ENCODE measurements at regions not wholly inside any gene's neighbourhood (a gene's known extent, or its start where the extent isn't known, plus 50 kb on each side); places are given as distances from the start of the nearest gene placed in this dataset.

- H3K27me3 Mint-ChIP-seq: no peaks in the 10 kb centered on the region
- no peak overlapping the region for H3K27ac Mint-ChIP-seq
- H3K4me3 Mint-ChIP-seq: no peak overlapping the region
- no peaks in the 10 kb centered on the region for H3K9me3 Mint-ChIP-seq (ENCODE audit: low read depth)
- H3K36me3 Mint-ChIP-seq: no peaks in the 10 kb centered on the region
- no peaks in the 10 kb centered on the region for H3K4me1 Mint-ChIP-seq (ENCODE audit: low read depth)
Observed at GRCh38 chr10:43754569-43755260, 106.0 kb upstream of the ZNF32 start.

GRCh38 chr10:43753397-43754061 lies 104.8 kb upstream of the ZNF32 start:
- no peaks in the 10 kb centered on the region for H3K36me3 Mint-ChIP-seq
- no peak overlapping the region for H3K27ac Mint-ChIP-seq
- no peaks in the 10 kb centered on the region for H3K9me3 Mint-ChIP-seq (ENCODE audit: low read depth)
- no peak overlapping the region for H3K4me3 Mint-ChIP-seq
- H3K27me3 Mint-ChIP-seq: no peaks in the 10 kb centered on the region
- H3K4me1 Mint-ChIP-seq (ENCODE audit: low read depth): no peaks in the 10 kb centered on the region

GRCh38 chr10:43752682-43753081 lies 104.0 kb upstream of the ZNF32 start:
- no peaks in the 10 kb centered on the region for H3K4me1 Mint-ChIP-seq (ENCODE audit: low read depth)
- no peaks in the 10 kb centered on the region for H3K9me3 Mint-ChIP-seq (ENCODE audit: low read depth)
- no peak overlapping the region for H3K4me3 Mint-ChIP-seq
- no peaks in the 10 kb centered on the region for H3K36me3 Mint-ChIP-seq
- no peak overlapping the region for H3K27ac Mint-ChIP-seq
- H3K27me3 Mint-ChIP-seq: no peaks in the 10 kb centered on the region

- H3K27me3 Mint-ChIP-seq: no peaks in the 10 kb centered on the region
- no peaks in the 10 kb centered on the region for H3K4me1 Mint-ChIP-seq (ENCODE audit: low read depth)
- H3K4me3 Mint-ChIP-seq: no peak overlapping the region
- no peaks in the 10 kb centered on the region for H3K36me3 Mint-ChIP-seq
- H3K9me3 Mint-ChIP-seq (ENCODE audit: low read depth): no peaks in the 10 kb centered on the region
- no peak overlapping the region for H3K27ac Mint-ChIP-seq
Observed at GRCh38 chr10:43751646-43752045, 103.0 kb upstream of the ZNF32 start.

- H3K27ac Mint-ChIP-seq: no peak overlapping the region
- no peaks in the 10 kb centered on the region for H3K36me3 Mint-ChIP-seq
- H3K9me3 Mint-ChIP-seq (ENCODE audit: low read depth): no peaks in the 10 kb centered on the region
Observed at GRCh38 chr10:43749940-43750552, 101.4 kb upstream of the ZNF32 start.

GRCh38 chr10:43749145-43749576 lies 100.5 kb upstream of the ZNF32 start:
- Mint-ChIP-seq H3K36me3 (no peaks in the 10 kb centered on the region), H3K27ac (no peak overlapping the region), H3K4me1 (ENCODE audit: low read depth) (no peaks in the 10 kb centered on the region), H3K27me3 (no peaks in the 10 kb centered on the region), H3K4me3 (no peak overlapping the region), H3K9me3 (ENCODE audit: low read depth) (no peaks in the 10 kb centered on the region)

More at GRCh38 chr10:43749940-43750552, 101.4 kb upstream of the ZNF32 start:
- Mint-ChIP-seq H3K4me3 (no peak overlapping the region), H3K4me1 (ENCODE audit: low read depth) (no peaks in the 10 kb centered on the region), H3K27me3 (no peaks in the 10 kb centered on the region)

- no peaks in the 10 kb centered on the region for H3K27me3 Mint-ChIP-seq
- no peak overlapping the region for H3K27ac Mint-ChIP-seq
- no peaks in the 10 kb centered on the region for H3K4me1 Mint-ChIP-seq (ENCODE audit: low read depth)
- H3K9me3 Mint-ChIP-seq (ENCODE audit: low read depth): no peaks in the 10 kb centered on the region
- H3K4me3 Mint-ChIP-seq: no peak overlapping the region
- H3K36me3 Mint-ChIP-seq: no peaks in the 10 kb centered on the region
Observed at GRCh38 chr10:43748560-43748959, 99.9 kb upstream of the ZNF32 start.

GRCh38 chr10:43746906-43747305 lies 98.2 kb upstream of the ZNF32 start:
- H3K27ac Mint-ChIP-seq: no peak overlapping the region
- H3K27me3 Mint-ChIP-seq: no peaks in the 10 kb centered on the region
- no peaks in the 10 kb centered on the region for H3K36me3 Mint-ChIP-seq
- no peaks in the 10 kb centered on the region for H3K9me3 Mint-ChIP-seq (ENCODE audit: low read depth)
- H3K4me3 Mint-ChIP-seq: no peak overlapping the region
- H3K4me1 Mint-ChIP-seq (ENCODE audit: low read depth): no peaks in the 10 kb centered on the region

GRCh38 chr10:43739161-43739560 lies 90.5 kb upstream of the ZNF32 start:
- H3K9me3 Mint-ChIP-seq (ENCODE audit: low read depth): no peaks in the 10 kb centered on the region
- no peak overlapping the region for H3K27ac Mint-ChIP-seq
- H3K4me3 Mint-ChIP-seq: no peak overlapping the region
- no peaks in the 10 kb centered on the region for H3K36me3 Mint-ChIP-seq
- H3K4me1 Mint-ChIP-seq (ENCODE audit: low read depth): no peaks in the 10 kb centered on the region
- no peaks in the 10 kb centered on the region for H3K27me3 Mint-ChIP-seq

- Mint-ChIP-seq H3K4me1 (ENCODE audit: low read depth) (no peaks in the 10 kb centered on the region), H3K27me3 (peaks cover 1% of the 10 kb centered on the region), H3K4me3 (no peak overlapping the region), H3K36me3 (no peaks in the 10 kb centered on the region), H3K9me3 (ENCODE audit: low read depth) (peaks cover 1% of the 10 kb centered on the region), H3K27ac (no peak overlapping the region)
Observed at GRCh38 chr10:43737003-43737402, 88.3 kb upstream of the ZNF32 start.

GRCh38 chr10:43735907-43736306 lies 87.2 kb upstream of the ZNF32 start:
- Mint-ChIP-seq H3K27ac (no peak overlapping the region), H3K4me1 (ENCODE audit: low read depth) (no peaks in the 10 kb centered on the region), H3K27me3 (peaks cover 4% of the 10 kb centered on the region), H3K4me3 (no peak overlapping the region), H3K9me3 (ENCODE audit: low read depth) (peaks cover 7% of the 10 kb centered on the region), H3K36me3 (peaks cover 5% of the 10 kb centered on the region)

- no peak overlapping the region for H3K4me3 Mint-ChIP-seq
- no peak overlapping the region for H3K27ac Mint-ChIP-seq
- peaks cover 7% of the 10 kb centered on the region for H3K9me3 Mint-ChIP-seq (ENCODE audit: low read depth)
- peaks cover 4% of the 10 kb centered on the region for H3K27me3 Mint-ChIP-seq
- no peaks in the 10 kb centered on the region for H3K4me1 Mint-ChIP-seq (ENCODE audit: low read depth)
- peaks cover 5% of the 10 kb centered on the region for H3K36me3 Mint-ChIP-seq
Observed at GRCh38 chr10:43734716-43735115, 86.0 kb upstream of the ZNF32 start.

GRCh38 chr10:43731486-43731885 lies 82.8 kb upstream of the ZNF32 start:
- Mint-ChIP-seq H3K4me1 (ENCODE audit: low read depth) (no peaks in the 10 kb centered on the region), H3K27ac (no peak overlapping the region), H3K4me3 (no peak overlapping the region), H3K9me3 (ENCODE audit: low read depth) (peaks cover 27% of the 10 kb centered on the region), H3K36me3 (peaks cover 15% of the 10 kb centered on the region), H3K27me3 (peaks cover 5% of the 10 kb centered on the region)

GRCh38 chr10:43728425-43728824 lies 79.7 kb upstream of the ZNF32 start:
- Mint-ChIP-seq H3K4me3 (no peak overlapping the region), H3K9me3 (ENCODE audit: low read depth) (peaks cover 35% of the 10 kb centered on the region), H3K36me3 (peaks cover 19% of the 10 kb centered on the region), H3K4me1 (ENCODE audit: low read depth) (no peaks in the 10 kb centered on the region), H3K27ac (no peak overlapping the region), H3K27me3 (peaks cover 5% of the 10 kb centered on the region)

GRCh38 chr10:43727935-43728334 lies 79.3 kb upstream of the ZNF32 start:
- H3K36me3 Mint-ChIP-seq: peaks cover 19% of the 10 kb centered on the region
- H3K27me3 Mint-ChIP-seq: peaks cover 5% of the 10 kb centered on the region
- peaks cover 35% of the 10 kb centered on the region for H3K9me3 Mint-ChIP-seq (ENCODE audit: low read depth)

More at GRCh38 chr10:43727935-43728334, 79.3 kb upstream of the ZNF32 start:
- H3K27ac Mint-ChIP-seq: no peak overlapping the region
- H3K4me1 Mint-ChIP-seq (ENCODE audit: low read depth): no peaks in the 10 kb centered on the region
- H3K4me3 Mint-ChIP-seq: no peak overlapping the region

All from activated naive CD8-positive, alpha-beta T cell (primary cell).